SU-DHL-6 (cell line): ENCODE measurements at regions not wholly inside any gene's neighbourhood (a gene's known extent, or its start where the extent isn't known, plus 50 kb on each side); places are given as distances from the start of the nearest gene placed in this dataset.

Source experiments
- CTCF ChIP-seq: fragments of 200-600 bp; sonication (generic); IDR thresholded peaks from one replicate; pipeline ENCODE4 v1.5.1; 2017; ENCODE audit warnings: antibody characterized with exemption, mild to moderate bottlenecking, low read length, moderate library complexity; ENCODE audit not compliant: insufficient read depth, poor library complexity, severe bottlenecking
- EZH2phosphoT487 ChIP-seq: fragments of 200-600 bp; sonication (generic), shearing (Covaris generic); conservative IDR thresholded peaks from 2 replicates; pipeline ENCODE4 v1.6.1; 2018; ENCODE audit warnings: mild to moderate bottlenecking, antibody characterized with exemption, low read length, moderate library complexity, mixed read lengths

- TF ChIP-seq CTCF (no peak), EZH2phosphoT487 (no peak)
Measured at GRCh38 chr21:16145479-16145878, 415.7 kb downstream of the USP25 start.
